NCI-H82 treated with DMSO at 0.1 percent for 48 hours (cell line): ENCODE measurements at regions not wholly inside any gene's neighbourhood (a gene's known extent, or its start where the extent isn't known, plus 50 kb on each side); places are given as distances from the start of the nearest gene placed in this dataset.
"Not testable (repeated sequence)": the region's sequence is repeated elsewhere in the genome, so short reads cannot be mapped to it uniquely, and the experiment has no call there.

Experiments
- DNase-seq: peaks from one replicate; lab custom pipeline; 2025; ENCODE audit not compliant: unreplicated experiment; lab: John Stamatoyannopoulos, UW

DNA sequence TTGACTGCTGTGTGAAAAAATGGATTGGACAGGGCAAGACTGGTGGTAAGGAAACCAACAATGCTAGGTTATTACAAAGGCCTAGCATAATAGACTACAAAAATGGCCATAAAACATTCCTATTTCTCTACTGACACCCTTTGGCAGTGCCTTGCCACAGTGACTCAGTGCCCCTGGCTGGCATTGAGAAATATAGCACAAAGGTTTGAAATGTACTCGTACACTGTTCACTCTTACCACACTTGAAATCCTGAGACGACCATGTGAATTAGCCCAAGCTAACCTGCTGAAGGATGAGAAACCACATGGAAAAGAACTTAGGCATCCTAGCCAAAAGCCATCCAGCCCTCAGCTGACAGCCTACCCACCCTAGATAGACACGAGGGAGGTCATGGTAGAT, 149.8 kb upstream of the PALMD start:
- no peak for DNase-seq

GRCh38 chr1:99497690-99498089, 148.2 kb upstream of the PALMD start:
- no peak for DNase-seq

DNA sequence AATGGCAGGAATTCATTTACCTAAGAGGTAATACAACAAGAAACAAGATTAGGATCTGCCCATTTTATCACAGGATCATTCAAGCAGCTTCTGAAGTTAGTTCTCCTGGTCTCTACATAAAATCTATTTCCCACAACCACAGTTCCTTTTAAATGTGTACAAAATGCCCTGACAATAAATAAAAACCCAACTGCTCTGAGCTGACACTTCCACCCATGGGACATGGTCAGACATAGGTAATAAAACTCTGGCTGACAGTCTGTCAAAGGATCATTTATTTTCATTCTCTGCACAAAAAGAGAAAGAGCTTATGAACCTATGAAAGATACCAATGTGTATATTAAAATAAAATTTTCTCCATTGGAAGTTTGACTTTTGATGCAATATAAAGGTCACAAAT, 145.4 kb upstream of the PALMD start:
- peak; percentile 74 for DNase-seq

- DNase-seq, result no peak
Observed at GRCh38 chr1:99501871-99502270, 144.0 kb upstream of the PALMD start.

GRCh38 chr1:99502400-99502799, 143.5 kb upstream of the PALMD start:
- no peak for DNase-seq

DNA sequence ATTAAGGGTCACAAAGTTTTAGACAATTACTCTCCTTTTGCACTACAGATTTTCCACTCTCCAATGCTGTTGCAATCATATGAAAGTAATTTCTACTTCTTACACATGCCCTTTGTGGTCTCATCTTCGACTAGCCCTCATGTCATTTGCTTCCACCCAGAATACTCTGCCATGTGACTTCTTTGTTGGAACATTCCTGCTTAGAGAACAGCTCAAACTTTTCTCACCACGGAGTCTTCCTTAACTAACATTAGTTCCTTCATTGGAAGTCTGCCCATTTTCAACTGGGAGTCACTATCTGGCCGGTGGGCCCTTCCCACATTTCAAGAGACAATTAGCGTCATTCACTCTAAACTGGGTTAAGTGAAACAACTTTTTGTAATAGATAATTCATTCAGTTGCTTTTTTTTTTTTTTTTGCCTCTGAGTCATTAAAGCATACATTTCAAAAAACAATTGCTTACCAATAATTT, 142.6 kb upstream of the PALMD start:
- DNase-seq, result no peak

- DNase-seq, result no peak
Observed at GRCh38 chr1:99504287-99504686, 141.6 kb upstream of the PALMD start.

DNA sequence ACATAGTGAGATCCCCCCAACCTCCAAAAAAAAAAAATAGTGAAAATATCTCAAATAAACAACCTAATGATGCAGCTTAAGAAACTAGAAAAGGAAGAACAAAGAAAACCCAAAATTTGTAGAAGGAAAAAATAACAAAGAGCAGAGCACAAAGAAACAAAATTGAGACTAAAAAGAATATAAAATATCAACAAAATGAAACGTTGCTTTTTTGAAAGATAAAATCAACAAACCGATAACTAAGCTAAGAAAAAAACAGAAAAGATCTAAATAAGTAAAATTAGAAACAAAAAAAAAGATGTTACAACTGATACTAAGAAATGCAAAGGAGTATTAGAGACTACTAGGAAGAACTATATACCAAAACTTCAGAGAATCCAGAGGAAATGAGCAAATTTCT, 139.3 kb upstream of the PALMD start:
- DNase-seq, result no peak

DNA sequence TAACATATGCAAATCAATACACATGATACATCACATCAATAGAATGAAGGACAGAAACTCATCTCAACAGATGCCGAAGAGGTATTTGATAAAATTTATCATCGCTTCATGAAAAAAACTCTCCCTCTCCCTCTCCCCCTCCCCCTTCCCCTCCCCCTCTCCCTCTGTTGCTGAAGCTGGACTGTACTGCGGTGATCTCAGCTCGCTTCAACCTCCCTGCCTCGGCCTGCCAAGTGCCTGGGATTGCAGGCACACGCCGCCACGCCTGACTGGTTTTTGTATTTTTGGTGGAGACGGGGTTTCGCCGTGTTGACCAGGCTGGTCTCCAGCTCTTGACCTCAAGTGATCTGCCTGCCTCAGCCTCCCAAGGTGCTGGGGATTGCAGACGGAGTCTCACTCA, 138.5 kb upstream of the PALMD start:
- DNase-seq, result not testable (repeated sequence)

- DNase-seq, result no peak
Observed at GRCh38 chr1:99507906-99508732, 137.8 kb upstream of the PALMD start.

DNA sequence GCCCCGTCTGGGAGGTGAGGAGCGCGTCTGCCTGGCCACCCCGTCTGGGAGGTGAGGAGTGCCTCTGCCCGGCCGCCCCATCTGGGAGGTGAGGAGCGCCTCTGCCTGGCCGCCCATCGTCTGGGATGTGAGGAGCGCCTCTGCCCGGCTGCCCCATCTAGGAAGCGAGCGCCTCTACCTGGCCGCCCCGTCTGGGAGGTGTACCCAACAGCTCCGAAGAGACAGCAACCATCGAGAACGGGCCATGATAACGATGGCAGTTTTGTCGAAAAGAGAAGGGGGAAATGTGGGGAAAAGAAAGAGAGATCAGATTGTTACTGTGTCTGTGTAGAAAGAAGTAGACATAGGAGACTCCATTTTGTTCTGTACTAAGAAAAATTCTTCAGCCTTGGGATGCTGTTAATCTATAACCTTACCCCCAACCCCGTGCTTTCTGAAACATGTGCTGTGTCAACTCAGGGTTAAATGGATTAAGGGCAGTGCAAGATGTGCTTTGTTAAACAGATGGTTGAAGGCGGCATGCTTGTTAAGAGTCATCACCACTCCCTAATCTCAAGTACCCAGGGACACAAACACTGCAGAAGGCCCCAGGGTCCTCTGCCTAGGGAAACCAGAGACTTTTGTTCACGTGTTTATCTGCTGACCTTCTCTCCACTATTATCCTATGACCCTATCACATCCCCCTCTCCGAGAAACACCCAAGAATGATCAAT, 137.0 kb upstream of the PALMD start:
- DNase-seq, result peak; percentile 93

GRCh38 chr1:99514823-99515552, 130.9 kb upstream of the PALMD start:
- not testable (repeated sequence) for DNase-seq

DNA sequence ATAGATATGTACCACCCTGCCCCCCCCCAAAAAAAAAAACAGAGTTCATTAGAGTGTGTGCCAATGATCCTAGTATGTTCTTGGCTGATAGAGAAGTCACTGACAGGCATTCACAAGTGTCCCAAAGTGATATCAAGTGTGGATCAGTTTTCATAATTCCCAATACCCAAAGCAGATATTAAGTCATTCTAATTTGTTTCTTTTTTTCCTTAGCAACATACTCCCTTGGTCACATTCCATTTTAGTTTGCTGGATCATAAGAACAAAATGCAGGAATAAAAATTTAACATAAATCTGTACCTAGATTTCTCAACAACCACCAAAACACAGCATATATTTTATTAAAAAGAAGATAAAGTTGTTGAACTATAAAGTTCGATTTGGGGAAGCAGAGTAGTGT, 129.8 kb upstream of the PALMD start:
- no peak for DNase-seq

DNA sequence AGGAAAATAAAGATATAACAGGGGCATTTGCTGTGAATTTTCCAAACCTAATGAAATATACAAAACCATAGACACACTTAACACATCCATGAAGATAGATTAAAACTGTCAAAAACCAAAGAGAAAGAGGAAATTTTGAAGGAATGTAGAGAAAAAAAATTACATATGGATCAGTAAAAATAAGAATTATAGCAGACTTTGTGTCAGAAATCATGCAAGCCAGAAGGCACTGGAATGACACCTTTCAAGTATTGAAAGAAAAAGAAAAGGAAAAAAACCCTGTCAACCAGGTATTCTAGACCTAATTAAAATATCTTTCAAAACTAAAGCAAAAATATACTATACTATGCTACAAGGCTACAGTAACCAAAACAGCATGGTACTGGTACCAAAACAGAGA, 125.8 kb upstream of the PALMD start:
- DNase-seq, result no peak

DNA sequence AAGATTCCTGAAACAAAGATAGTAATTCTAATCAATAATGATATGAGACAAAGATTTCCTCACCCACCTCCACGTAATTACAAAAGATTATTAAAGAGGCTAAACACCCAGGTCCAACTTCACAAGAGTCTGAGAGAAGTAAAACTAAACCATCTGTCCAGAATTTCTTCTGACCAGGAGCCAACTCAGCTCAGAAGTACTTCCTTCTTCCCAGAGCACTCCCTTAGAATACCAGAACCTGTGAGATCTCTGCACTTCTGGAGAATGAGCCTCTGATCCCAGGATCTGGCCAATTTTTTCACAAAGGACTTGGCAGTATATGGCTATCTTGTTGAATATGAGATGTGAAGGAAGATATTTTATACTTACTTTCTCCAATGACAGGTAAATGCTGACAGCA, 120.6 kb upstream of the PALMD start:
- DNase-seq, result peak; percentile 38

- peak; percentile 96 for DNase-seq
Observed at GRCh38 chr1:99527078-99527477, 118.8 kb upstream of the PALMD start.

DNA sequence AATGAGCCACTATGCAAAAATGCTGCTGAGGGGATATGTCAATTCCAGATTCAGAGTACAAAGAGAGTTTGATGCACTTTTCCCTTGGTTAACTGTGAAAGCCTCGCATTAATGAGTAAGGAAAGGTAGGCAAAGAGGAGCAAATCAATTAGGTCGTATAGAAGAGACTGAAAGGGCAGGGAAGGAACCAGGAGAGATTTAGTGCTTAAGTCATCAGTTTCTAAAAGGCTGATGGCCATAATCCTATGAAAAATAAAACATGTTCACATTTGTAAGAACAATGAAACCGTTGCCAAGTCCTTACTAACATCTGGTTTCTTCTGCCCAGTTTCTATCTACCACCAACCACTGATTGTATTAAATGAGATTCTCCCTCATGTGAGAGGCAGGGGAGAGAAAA, 118.4 kb upstream of the PALMD start:
- peak; percentile 71 for DNase-seq

GRCh38 chr1:99529002-99529401, 116.9 kb upstream of the PALMD start:
- peak; percentile 52 for DNase-seq

GRCh38 chr1:99531578-99532275, 114.2 kb upstream of the PALMD start:
- DNase-seq, result no peak

- DNase-seq, result peak; percentile 47
Observed at GRCh38 chr1:99532276-99532580, 113.7 kb upstream of the PALMD start.

- no peak for DNase-seq
Observed at GRCh38 chr1:99533909-99534637, 111.8 kb upstream of the PALMD start.
